ENCODE measurements at regions not wholly inside any gene's neighbourhood (a gene's known extent, or its start where the extent isn't known, plus 50 kb on each side); places are given as distances from the start of the nearest gene placed in this dataset.

DNA sequence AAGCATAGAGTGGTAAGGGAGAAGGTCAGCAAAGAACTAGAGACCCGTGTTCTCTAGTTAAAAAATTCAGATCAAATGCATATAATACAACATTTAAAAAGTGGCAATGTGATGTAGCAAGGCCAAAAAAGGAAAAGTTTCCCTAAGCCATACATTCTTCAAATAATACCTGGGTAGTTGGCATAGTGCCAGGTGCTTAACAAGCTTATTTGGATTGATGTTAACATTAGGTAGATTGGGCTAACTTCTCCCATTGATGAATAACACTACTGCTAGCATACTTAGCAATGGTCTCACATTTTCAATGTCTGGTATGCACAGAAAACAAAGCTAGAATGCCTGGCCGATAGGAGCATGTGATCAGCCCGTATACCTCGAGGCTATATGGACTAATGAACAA lies 283.6 kb upstream of the RARB start:
- TF ChIP-seq, protein P1, sequence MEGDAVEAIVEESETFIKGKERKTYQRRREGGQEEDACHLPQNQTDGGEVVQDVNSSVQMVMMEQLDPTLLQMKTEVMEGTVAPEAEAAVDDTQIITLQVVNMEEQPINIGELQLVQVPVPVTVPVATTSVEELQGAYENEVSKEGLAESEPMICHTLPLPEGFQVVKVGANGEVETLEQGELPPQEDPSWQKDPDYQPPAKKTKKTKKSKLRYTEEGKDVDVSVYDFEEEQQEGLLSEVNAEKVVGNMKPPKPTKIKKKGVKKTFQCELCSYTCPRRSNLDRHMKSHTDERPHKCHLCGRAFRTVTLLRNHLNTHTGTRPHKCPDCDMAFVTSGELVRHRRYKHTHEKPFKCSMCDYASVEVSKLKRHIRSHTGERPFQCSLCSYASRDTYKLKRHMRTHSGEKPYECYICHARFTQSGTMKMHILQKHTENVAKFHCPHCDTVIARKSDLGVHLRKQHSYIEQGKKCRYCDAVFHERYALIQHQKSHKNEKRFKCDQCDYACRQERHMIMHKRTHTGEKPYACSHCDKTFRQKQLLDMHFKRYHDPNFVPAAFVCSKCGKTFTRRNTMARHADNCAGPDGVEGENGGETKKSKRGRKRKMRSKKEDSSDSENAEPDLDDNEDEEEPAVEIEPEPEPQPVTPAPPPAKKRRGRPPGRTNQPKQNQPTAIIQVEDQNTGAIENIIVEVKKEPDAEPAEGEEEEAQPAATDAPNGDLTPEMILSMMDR (conservative IDR thresholded peaks at IDR 0.05) = no peak
- TF ChIP-seq ZFX (IDR thresholded peaks at IDR 0.05) = no peak

Measured in C4-2B (cell line).